Tongue (tissue), 1 donor: ENCODE measurements at regions not wholly inside any gene's neighbourhood (a gene's known extent, or its start where the extent isn't known, plus 50 kb on each side); places are given as distances from the start of the nearest gene placed in this dataset.
A peak's percentile ranks its signal among the peaks of the same experiment; 100 is the strongest.
"Not testable (repeated sequence)": the region's sequence is repeated elsewhere in the genome, so short reads cannot be mapped to it uniquely, and the experiment has no call there.

ENCODE experiments used
- DNase-seq: peaks from one replicate; pipeline ENCODE4 v3.0.0-alpha.2; 2015

- DNase-seq = no peak
These were observed 1284.1 kb upstream of the GYPC start for GRCh38 chr2:125371867-125372266.

- no peak for DNase-seq
These were observed 1282.7 kb upstream of the GYPC start for GRCh38 chr2:125373293-125373692.

DNA sequence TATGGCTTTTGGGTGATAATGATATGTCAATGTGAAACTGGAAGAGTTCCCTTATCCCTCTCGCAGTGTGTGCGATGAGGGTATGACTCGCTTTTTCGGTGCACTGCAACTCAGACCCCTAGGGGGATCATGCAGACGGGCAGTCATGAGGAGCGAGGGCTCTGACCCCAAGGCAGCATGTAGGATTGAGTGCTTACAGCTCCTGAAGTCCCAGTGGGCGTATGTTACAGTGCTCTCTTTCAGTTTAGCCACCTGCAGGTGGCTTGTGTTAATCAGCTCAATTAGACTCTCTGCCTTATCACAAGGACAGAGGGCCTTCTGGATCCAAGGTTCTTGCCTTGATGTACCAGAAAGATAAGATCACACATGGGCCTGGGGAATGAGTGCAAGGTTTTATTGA lies 1269.9 kb upstream of the GYPC start:
- DNase-seq = no peak

DNA sequence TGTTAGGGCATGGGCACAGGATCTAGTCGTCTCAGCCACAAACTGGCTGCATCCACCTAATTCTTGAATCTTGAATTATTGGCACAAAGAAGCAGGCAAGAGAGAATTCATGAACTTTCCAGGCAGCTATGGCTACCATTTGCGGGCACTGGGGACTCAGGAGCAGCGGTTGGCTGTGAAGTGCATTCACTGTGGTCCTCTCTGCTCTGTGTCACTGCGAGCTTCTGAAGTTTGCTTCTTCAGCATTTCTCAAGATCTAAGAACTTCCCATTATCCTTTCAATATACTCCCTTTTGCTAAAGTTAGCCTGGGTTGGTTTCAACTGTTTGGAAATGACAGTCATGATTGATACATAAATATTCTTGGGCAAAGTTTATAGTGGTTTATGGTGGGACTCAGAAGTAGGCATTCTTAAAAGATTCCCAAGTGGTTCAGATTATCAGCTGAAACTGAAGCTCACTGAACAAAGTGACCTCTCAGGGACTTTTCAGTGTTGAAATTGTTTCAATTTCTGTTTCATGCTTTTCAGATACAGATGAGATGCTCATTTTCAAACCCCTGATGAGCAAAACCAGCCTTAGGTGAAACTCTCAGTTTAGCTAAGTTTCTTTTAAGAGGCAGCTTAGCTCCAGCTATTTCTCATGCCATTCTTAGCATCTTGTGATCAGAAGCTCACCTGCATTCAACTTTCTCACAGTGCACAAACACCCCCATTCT lies 1258.3 kb upstream of the GYPC start:
- no peak for DNase-seq

DNA sequence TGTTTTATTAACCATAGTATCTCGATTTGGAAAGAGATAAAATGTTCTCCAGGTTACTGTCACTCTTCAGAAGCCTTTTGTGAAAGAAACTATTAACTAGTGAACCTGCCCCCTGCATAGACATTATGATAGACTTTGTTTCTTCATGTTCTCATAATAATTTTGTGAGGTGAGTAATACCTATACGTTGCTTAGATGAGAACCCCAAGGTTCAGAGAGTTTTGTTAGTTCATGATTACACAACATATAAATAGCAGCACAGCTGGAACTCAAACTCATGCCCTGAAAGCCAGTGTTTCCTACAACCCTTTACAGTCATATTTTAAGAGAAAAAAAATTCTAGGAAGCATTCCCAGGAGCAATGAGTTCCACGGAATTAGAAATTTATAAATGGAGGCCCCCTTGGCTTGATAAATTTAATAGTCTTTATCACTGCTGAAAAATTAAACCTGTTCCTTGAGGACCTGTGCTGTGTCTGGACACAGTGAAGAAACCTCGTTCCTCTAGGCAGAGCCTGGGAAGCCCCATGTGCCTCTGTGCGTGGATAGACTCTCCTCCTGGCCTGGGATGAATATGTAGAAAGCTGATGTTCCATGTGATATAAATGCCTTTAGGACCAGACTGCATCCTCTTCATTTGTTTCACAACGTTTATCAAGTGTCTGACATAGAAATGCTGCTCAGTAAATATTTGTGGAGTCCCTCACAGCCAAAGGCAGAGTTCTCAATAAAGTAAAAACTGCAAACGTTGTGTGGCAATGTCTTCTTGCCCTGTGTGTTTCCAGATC lies 1257.0 kb upstream of the GYPC start:
- DNase-seq = no peak

- peak; percentile 2 for DNase-seq
These were observed 1250.1 kb upstream of the GYPC start for GRCh38 chr2:125405816-125406215.

DNA sequence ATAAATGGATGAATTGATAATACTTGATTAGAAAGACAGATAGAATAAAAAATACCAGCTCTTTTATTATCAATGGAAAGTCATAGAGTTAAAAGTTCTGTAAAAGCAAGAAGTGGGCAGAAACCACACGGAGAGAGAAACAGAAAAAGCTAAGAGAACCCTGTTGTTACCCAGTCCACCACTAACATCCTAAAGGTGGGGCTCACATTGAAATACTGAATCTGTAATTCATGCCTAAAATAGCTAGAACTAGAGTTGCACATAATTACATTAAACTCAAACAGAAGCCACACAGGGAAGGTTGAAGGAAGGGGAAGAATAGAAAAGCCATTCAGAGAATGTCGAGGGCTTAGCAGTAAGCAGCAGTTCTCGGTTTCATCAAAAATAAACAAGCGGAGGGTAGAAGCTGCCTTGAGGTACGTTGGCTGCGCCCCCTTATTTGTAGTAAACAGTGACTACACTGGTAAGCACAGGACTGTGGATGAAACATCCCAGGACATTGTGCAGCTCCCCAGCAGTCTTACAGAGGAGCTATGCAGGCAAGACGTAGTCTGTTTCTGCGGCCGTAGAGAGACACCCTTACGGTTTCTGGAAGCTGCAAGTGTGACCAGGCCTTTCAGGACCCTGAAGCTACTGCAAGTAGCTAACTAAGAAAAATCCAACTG lies 1247.0 kb upstream of the GYPC start:
- DNase-seq = no peak

GRCh38 chr2:125418483-125418882 lies 1237.5 kb upstream of the GYPC start:
- DNase-seq = no peak

GRCh38 chr2:125422198-125422770 lies 1233.7 kb upstream of the GYPC start:
- DNase-seq = not testable (repeated sequence)

DNA sequence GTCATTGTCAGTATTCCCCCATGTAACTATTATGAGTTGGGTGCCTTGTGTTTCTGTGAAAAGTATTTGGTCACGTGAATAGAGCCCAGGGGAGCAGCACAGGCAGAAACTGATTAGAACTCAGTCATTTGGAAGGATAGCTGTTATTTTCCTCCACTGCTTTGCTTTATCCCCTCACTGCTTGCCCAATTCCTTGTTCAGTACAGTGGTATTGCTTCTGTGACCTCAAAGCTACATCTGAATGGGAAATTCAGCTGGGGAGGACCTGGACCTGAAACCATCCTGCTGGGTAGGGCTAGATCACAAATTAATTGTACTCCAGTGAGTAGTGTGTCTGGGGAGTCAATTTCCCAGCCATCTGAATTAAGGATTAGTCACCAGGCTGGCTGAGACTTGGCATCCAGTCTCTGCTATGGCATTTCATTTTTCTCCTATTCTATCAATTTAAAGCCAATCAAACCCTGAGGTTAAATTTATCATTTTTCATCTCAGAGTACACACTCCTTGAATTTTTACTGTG lies 1231.6 kb upstream of the GYPC start:
- no peak for DNase-seq

DNA sequence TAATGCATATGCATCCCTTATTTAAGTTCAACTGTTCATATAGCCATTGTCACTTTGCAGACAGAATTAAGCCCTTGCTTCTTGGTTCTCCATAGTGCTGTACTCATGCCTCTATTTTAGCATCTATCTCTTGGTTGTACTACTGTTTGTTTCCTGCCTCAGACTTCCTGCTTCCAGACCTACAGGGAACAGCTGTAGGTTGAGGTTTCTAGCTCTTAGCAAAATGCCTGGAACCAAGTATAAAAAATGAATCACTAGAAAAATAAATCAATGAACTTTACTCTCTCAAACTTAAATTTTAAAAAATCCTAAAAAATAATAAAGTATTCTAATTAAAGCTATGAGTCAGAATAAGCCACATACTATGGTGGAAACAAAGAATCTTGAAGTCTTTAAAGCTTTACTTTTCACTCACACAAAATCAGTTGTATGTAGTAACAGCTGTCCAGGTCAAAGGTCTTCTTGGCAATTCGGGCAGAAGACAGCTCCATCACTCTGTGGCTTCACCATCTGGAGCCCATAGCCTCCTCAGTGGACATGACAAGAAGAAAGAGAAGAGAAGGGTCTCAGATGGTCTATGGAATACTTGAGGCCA lies 1228.1 kb upstream of the GYPC start:
- no peak for DNase-seq

- no peak for DNase-seq
These were observed 1211.9 kb upstream of the GYPC start for GRCh38 chr2:125444106-125444505.

DNA sequence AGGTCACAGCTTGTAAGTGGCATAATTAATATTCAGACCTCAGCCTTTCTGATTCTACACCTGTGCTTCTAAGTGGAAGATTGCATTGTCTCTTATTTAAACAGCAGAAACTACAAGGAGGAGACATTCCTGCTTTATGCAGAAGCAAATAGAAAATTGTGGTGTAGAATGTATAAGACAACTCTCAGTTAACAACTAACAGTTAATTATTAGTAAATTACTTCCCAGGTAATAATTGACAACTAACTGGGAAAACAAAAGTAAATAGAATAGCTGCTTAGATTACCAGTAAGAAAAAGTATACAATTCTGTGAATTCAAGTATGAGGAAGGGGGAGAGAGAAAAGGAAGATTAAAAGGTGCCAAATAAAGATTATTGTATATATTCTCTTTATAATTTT lies 1210.5 kb upstream of the GYPC start:
- DNase-seq = no peak

DNA sequence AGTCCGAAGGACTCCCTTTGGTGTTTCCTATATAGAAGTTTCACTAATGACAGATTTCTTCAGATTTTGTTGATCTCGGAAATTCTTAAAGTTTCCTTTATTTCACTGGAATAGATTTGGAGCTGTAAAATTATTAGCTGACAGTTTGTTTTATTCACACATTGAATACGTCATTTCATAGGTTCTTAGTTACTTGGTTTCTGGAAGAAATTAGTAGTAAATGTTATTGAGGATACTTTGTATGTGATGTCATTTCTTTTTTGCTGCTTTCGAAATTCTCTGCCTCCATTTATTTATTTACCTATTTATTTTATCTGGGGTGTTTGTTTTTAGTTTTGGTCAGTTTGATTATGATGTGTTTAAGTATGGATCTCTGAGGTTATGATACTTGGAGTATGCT lies 1205.9 kb upstream of the GYPC start:
- no peak for DNase-seq

GRCh38 chr2:125455110-125455509 lies 1200.8 kb upstream of the GYPC start:
- no peak for DNase-seq

- peak; percentile 22 for DNase-seq
These were observed 1199.1 kb upstream of the GYPC start for GRCh38 chr2:125456693-125457363.

GRCh38 chr2:125471963-125472362 lies 1184.0 kb upstream of the GYPC start:
- DNase-seq = peak; percentile 12

- DNase-seq = no peak
These were observed 1176.8 kb upstream of the GYPC start for GRCh38 chr2:125479143-125479636.

DNA sequence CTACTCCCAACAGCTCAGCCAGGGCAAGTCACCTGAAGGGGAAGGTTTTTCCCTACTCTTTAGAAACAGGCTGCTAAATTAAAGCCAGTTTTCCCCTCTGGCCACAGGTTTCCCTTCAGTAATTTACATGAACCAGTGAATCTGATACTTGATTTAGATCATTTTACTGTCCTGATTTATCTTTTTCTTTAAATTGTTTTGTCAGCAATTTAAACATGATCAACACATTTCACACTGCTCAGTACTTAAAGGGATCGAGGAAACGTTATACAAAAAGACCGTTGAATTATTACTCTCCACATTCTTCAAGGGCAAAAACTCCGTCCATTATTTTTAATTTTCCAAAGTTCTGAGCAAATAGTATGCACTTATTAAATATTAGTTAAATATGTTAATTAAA lies 1165.7 kb upstream of the GYPC start:
- no peak for DNase-seq

DNA sequence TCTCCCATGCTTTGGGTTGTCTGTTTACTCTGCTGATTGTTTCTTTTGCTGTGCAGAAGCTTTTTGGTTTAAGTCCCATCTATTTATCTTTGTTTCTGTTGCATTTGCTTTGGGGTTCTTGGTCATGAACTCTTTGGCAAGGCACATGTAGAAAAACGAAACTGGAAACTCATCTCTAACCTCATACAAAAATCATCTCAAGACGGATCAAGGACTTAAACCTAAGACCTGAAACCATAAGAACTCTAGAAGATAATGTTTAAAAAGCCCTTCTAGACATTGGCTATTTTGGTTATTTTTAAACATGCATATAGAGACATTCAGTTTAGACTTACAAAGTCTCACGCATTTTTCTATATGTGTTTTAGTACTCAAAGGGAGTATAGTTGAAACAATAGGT lies 1164.3 kb upstream of the GYPC start:
- DNase-seq = no peak

DNA sequence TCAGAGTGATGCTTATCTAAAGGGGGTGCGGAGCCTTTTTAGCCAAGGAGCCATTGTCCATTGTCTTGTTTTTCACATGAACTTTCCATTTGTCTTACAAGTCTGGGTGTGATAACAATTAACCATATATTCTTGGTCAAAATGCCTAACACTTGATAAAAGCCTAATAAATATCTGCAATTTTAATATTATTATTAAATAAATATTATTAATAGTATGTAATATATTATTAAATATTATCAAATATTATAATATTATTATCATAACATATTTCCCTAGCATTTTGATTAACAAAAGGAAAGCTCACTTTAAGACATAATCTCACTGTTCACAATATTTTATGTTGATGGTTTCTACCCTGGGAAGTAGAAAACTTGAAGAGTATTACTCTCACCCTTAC lies 1143.6 kb upstream of the GYPC start:
- DNase-seq = no peak
